ENCODE measurements at regions not wholly inside any gene's neighbourhood (a gene's known extent, or its start where the extent isn't known, plus 50 kb on each side); places are given as distances from the start of the nearest gene placed in this dataset.

- TF ChIP-seq CTCF (IDR thresholded peaks at IDR 0.05; ENCODE audit: low read depth, low read length, poor library complexity, severe bottlenecking): no peak
- TF ChIP-seq EZH2phosphoT487 (IDR thresholded peaks at IDR 0.05; ENCODE audit: borderline replicate concordance, low read length): no peak
Measured at GRCh38 chr4:22264261-22264660, 251.6 kb downstream of the ADGRA3 start.
